RKO (cell line): ENCODE measurements at regions not wholly inside any gene's neighbourhood (a gene's known extent, or its start where the extent isn't known, plus 50 kb on each side); places are given as distances from the start of the nearest gene placed in this dataset.
A peak's percentile ranks its signal among the peaks of the same experiment; 100 is the strongest.

Experiments used
- DNase-seq: peaks from one replicate; pipeline ENCODE4 v3.0.0-alpha.2; 2016; ENCODE audit warnings: low spot score

- no peak for DNase-seq
Observed at GRCh38 chr14:36245223-36245622, 68.7 kb upstream of the PTCSC3 start.

- DNase-seq = no peak
Observed at GRCh38 chr14:36243183-36243582, 66.7 kb upstream of the PTCSC3 start.

- no peak for DNase-seq
Observed at GRCh38 chr14:36241183-36241582, 64.7 kb upstream of the PTCSC3 start.

GRCh38 chr14:36238666-36239363 lies 62.3 kb upstream of the PTCSC3 start:
- peak; percentile 53 for DNase-seq

GRCh38 chr14:36233217-36233616 lies 56.7 kb upstream of the PTCSC3 start:
- no peak for DNase-seq

GRCh38 chr14:36229262-36229661 lies 52.7 kb upstream of the PTCSC3 start:
- no peak for DNase-seq

- no peak for DNase-seq
Observed at GRCh38 chr14:36227802-36228201, 51.3 kb upstream of the PTCSC3 start.

GRCh38 chr14:36227344-36227743 lies 50.8 kb upstream of the PTCSC3 start:
- no peak for DNase-seq
